CD4-positive, alpha-beta T cell treated with Interferon gamma for 1 hour (primary cell): ENCODE measurements at regions not wholly inside any gene's neighbourhood (a gene's known extent, or its start where the extent isn't known, plus 50 kb on each side); places are given as distances from the start of the nearest gene placed in this dataset.
"Not testable (repeated sequence)": the region's sequence is repeated elsewhere in the genome, so short reads cannot be mapped to it uniquely, and the experiment has no call there.

Experiments used
- DNase-seq: peaks from one replicate; pipeline ENCODE4 v3.0.0-alpha.2; 2020

- DNase-seq = not testable (repeated sequence)
Measured at GRCh38 chr17:45586651-45586934, 96.1 kb upstream of the PLEKHM1 start.

- peak; percentile 63 for DNase-seq
Measured at GRCh38 chr17:45592433-45592923, 102.0 kb upstream of the PLEKHM1 start.

- DNase-seq = not testable (repeated sequence)
Measured at GRCh38 chr17:45596347-45596746, 105.8 kb upstream of the PLEKHM1 start.

GRCh38 chr17:45600052-45601012, 109.8 kb upstream of the PLEKHM1 start:
- peak; percentile 34 for DNase-seq

GRCh38 chr17:45601013-45601412, 110.5 kb upstream of the PLEKHM1 start:
- DNase-seq = not testable (repeated sequence)

- DNase-seq = not testable (repeated sequence)
Measured at GRCh38 chr17:45601605-45602539, 111.4 kb upstream of the PLEKHM1 start.

GRCh38 chr17:45605751-45606150, 115.2 kb upstream of the PLEKHM1 start:
- DNase-seq = not testable (repeated sequence)

GRCh38 chr17:45619984-45620405, 129.5 kb upstream of the PLEKHM1 start:
- peak; percentile 79 for DNase-seq

- not testable (repeated sequence) for DNase-seq
Measured at GRCh38 chr17:45620468-45620867, 129.9 kb upstream of the PLEKHM1 start.

- DNase-seq = not testable (repeated sequence)
Measured at GRCh38 chr17:45621087-45621486, 130.6 kb upstream of the PLEKHM1 start.

GRCh38 chr17:45622295-45622694, 131.8 kb upstream of the PLEKHM1 start:
- not testable (repeated sequence) for DNase-seq

- no peak for DNase-seq
Measured at GRCh38 chr17:45628019-45628418, 137.5 kb upstream of the PLEKHM1 start.

GRCh38 chr17:45631941-45632340, 141.4 kb upstream of the PLEKHM1 start:
- DNase-seq = no peak

- DNase-seq = no peak
Measured at GRCh38 chr17:45639297-45639849, 144.7 kb upstream of the CRHR1 start.

GRCh38 chr17:45640141-45640850, 143.8 kb upstream of the CRHR1 start:
- peak; percentile 59 for DNase-seq

- no peak for DNase-seq
Measured at GRCh38 chr17:45641541-45641940, 142.6 kb upstream of the CRHR1 start.

- DNase-seq = no peak
Measured at GRCh38 chr17:45643591-45643990, 140.5 kb upstream of the CRHR1 start.

- DNase-seq = not testable (repeated sequence)
Measured at GRCh38 chr17:45644637-45645036, 139.5 kb upstream of the CRHR1 start.

- no peak for DNase-seq
Measured at GRCh38 chr17:45645330-45645729, 138.8 kb upstream of the CRHR1 start.

- DNase-seq = no peak
Measured at GRCh38 chr17:45646288-45646988, 137.7 kb upstream of the CRHR1 start.

- DNase-seq = no peak
Measured at GRCh38 chr17:45648642-45649041, 135.5 kb upstream of the CRHR1 start.

- no peak for DNase-seq
Measured at GRCh38 chr17:45649796-45650195, 134.3 kb upstream of the CRHR1 start.
